ENCODE measurements at regions not wholly inside any gene's neighbourhood (a gene's known extent, or its start where the extent isn't known, plus 50 kb on each side); places are given as distances from the start of the nearest gene placed in this dataset.

DNA sequence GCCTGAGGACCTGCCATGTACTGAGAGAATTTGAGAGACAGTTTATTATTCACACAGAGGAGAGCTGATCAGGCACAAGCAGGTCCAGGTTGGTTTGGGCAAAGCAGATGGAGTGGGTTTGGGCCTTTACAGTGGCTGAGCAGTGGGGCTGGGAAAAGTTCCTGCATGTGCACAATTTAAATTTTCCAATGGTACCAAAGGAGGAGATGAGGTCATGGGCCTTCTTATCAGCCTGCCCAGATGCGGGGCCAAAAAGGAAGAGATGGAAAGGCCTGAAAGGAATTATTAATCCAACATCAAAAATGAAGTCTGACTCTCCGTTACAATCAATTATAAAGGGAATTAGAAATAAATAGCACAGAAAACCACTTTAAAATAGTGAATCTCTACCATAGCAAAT lies 367.6 kb downstream of the TMEM135 start:
- DNase-seq, result no peak

DNA sequence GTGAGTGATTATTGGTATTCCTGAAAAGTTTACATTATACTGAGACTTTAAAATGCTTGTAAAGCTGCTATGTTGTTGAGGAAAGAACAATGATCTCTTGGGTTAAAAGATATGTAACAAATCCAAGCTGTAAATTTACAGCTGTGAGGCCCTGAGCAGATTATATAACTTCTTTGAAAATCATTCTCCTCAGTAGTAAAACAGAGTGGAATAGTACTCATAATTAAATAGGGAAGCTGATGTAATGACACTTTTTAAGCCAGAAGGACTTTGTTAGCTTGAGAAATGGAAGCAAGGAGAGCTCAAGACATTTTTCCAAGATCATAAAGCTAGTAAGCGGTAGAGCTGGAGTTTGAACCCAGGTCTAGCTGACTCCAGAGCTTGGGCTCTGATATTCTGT lies 363.9 kb downstream of the TMEM135 start:
- DNase-seq, result no peak

DNA sequence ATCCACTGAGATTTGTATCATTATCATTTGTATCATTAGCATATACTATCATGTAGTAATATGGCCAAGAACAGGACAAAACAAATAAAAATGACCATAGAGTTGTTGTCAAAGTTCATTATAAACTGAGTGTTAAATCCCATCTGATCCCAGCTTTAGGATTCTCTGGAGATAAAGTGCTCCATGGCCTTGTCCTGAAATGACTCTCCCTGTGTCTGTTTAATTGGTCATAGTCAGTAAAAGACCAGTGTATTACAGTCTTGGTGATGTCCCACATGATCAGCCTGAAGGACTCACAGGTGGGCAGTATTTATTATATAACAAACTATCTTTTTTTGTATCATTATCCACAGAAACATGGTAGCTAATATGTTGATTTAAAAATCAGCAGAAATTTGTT lies 361.6 kb downstream of the TMEM135 start:
- no peak for DNase-seq

DNA sequence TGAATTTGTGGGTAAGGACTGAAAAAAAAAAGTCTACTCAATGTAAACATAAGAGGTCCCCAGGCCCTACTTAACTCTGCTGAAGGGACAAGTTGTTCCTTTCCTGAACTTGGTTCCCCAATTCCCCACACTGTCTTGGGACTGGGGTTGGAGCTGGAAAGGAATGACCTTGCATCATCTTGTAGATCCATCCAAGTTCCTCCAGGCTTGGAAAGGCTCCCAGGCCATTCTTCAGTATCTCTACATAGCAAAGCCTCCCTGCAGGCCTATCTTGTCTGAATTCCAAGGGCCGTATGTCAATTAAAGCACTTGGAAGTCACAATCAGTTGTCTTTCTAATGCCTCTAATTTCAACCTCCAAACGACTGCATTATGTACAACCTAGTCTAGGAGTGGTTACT lies 361.2 kb downstream of the TMEM135 start:
- no peak for DNase-seq

DNA sequence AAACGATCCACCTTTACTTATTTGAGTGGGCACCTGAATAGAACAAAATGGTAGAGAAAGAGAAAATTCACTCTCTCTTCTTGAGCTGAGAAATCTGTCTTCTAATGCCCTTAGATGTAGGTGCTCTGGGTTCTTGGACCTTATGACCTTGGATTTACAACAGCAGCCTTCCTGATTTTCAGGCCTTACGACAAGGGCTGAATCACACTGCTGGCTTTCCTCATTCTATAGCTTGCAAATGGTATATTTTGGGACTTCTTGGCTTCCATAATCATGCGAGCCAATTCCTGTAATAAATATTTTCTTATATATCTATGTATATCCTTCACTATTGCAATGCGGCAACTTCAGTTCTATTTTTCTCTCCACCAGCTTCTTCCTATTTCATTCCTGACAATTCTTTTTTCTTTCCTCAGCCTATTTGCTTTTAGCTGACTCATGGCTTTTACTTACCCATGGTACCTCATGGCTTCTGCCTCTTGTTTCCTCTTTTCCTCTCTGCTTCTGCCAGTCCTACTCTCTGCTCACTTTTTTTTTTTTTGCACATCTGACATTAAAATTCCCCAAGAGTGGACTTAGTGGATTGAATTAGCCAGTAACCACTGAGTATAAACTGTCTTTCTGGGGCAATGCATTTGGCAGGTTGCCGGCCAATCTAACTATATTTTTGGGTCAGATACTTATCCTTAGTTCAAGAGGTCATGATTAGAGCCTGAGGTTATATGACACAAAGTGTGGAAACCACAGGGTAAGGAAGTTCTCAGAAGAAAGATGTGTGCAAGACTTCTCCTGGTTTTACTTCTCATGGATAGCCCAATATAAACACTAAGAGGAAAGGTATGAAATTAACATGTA lies 359.5 kb downstream of the TMEM135 start:
- DNase-seq, result no peak

DNA sequence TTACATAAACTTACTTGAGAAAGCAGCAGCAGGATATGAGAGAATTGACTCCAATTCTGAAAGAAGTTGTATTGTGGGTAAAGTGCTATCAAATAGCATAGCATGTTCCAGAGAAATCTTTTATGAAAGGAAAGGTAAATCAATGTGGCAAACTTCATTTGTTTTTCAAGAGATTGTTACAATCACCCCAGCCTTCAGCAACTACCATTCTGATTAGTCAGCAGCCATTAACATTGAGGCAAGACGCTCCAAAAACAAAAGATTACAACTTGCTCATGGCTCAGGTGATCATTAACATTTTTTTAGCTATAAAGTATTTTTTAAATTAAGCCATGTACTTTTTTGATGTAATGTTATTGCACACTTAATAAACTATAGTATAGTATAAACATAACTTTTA lies 357.2 kb downstream of the TMEM135 start:
- DNase-seq, result no peak

DNA sequence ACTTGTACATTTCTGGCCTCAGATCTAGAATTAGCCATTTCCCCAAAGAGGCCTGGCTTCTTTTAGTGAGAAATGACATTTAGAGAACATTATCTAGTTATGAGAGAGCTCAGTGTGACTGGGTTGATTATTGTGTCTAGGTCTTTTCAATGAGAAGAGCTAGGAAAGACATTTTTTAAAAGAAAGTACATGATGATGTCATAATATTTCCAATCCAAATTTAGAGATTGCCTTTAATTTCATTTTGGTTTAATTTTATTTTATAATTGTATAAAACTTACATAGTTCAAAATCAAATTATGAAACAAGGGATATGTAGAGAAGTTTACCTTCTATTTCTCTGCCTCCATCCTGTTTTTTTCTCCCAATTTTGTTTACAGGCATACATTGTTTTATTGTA lies 354.9 kb downstream of the TMEM135 start:
- DNase-seq, result no peak

DNA sequence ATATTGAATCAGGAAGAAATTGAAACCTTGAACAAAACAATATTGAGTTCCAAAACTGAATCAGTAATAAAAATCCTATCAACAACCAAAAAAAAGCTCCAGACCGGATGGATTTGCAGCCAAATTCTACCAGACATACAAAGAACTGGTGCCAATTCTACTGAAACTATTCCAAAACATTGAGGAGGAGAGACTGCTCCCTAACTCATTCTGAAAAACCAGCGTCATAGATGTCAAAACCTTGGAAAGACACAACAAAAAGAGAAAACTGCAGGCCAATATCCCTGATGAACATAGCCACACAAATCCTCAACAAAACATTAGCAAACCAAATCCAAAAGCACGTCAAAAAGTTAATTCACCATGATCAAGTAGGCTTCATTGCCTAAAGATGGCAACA lies 353.8 kb downstream of the TMEM135 start:
- no peak for DNase-seq

DNA sequence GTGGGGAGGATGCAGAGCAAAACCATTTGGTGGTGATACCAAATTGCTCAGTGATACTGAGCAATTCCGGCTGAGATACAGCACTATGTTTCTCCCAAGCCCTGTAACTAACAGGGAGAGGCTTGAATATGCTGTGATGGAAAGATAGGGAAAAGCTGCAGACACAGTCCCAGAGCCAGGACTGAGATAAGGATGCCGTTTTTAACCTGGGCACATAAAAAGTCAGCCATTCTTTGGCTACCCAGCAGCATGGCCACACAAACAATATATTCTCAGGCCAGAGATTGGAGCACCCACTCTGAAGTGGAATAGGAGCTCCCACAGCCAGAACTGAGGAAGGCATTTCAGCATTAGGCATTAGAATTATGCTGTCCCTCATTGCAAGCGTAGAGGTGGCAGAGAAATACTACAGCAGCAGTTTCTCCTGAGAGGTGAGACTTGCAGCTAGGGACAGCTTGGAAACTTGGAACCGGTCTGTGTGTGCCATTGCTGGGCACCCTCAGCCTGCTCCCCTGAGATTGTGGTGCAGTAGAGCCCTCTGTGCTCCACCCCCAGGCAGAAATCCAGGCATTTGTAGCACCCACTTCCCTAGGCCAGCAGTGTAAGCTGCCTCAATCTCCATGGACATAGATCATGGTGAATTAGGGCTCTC lies 346.5 kb downstream of the TMEM135 start:
- DNase-seq, result no peak

DNA sequence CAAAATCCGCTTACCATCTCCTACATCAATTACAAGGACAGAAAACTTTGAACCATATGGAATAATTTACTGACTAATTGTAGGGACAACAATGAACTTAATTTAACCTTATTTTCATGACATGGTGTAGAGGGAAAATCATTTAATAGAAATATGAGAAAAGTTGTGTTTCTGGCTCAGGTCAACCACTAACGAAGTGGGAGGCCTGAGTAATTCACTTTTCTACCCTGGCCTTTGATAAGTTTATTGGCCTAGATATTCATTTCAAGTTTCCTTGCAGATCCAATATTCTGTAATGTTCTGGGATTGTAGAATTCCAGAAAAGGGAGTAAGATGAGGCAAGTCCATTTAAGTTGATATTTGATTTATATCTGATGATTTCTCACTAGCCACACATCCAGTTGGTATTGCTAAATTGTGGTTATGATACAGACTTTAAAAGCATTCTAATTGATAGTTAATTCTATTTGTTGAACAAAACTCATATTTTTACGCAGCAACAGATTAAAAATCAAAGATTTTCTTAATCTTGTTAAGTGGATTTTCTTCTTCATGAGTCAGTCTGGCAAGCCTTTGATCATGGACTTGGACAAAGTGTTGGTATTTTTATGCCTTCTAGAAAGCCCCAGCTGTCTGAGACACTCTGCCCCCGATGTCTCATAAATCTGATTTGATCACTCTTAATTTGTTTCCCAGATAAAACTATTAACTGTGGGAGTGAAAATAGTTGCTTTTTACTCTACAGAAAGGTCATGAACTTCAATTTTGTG lies 336.5 kb downstream of the TMEM135 start:
- no peak for DNase-seq

All from activated naive CD4-positive, alpha-beta T cell (primary cell).